ENCODE measurements at regions not wholly inside any gene's neighbourhood (a gene's known extent, or its start where the extent isn't known, plus 50 kb on each side); places are given as distances from the start of the nearest gene placed in this dataset.

- H3K9me3 ChIP-seq (ENCODE audit: control insufficient read depth, low read length): no peaks in the 10 kb centered on the region
- no peak overlapping the region for H3K27ac ChIP-seq
- no peak overlapping the region for H3K4me3 ChIP-seq (ENCODE audit: low read depth, low read length)
- H3K27me3 ChIP-seq (ENCODE audit: control insufficient read depth, insufficient read depth, low read length): no peaks in the 10 kb centered on the region
- TF ChIP-seq CTCF (IDR thresholded peaks at IDR 0.05): no peak
- no peak overlapping the region for H2AFZ ChIP-seq
- no peaks in the 10 kb centered on the region for H3K4me1 ChIP-seq
- no peak overlapping the region for H3K9ac ChIP-seq
- no peaks in the 10 kb centered on the region for H3K79me2 ChIP-seq
- H3K4me2 ChIP-seq (ENCODE audit: low read length): no peak overlapping the region
- no peaks in the 10 kb centered on the region for H3K36me3 ChIP-seq (ENCODE audit: control insufficient read depth, insufficient read depth, low read length)
Measured at GRCh38 chr13:34708566-34709313, 233.3 kb upstream of the NBEA start.

DNA sequence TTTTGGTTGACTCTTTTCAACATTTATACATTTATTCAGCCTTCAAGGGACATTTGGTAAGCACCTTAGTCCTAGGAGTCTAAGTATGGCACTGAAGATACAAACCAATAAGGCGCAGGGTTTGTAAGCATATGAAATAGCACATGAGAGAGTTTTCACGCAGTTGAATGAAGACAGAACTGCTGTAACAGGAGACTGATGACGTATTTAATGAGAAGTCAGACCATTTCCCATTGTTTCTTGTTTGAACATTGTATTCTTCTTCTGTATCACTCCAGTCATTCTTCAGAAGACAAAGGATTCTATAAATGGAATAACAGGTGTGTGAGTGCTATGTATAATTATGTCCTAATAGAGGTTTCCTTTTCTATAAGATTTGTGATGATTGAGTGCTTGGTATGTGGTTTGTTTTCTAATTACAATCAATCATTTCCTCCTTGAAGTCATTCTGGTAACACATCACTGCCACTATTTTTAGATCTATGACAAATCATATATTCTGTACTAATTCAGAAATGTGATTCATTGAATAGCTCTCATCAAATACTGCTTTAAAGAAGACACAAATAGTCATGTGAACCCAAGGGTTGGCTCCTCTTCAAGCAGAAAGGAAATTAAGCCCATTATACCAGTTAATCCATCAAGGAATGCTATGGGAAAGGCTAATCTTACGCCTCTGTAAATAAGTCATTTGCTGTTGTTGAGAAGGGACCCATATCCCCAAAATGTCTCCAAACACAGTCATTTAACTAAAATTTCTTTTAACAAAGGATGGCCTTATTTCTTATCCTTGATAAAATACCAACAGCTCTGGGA lies 222.8 kb upstream of the NBEA start:
- no peaks in the 10 kb centered on the region for H3K4me1 ChIP-seq
- no peak overlapping the region for H3K4me3 ChIP-seq (ENCODE audit: low read depth, low read length)
- no peak overlapping the region for H2AFZ ChIP-seq
- H3K9ac ChIP-seq: no peak overlapping the region
- no peaks in the 10 kb centered on the region for H3K9me3 ChIP-seq (ENCODE audit: control insufficient read depth, low read length)
- no peaks in the 10 kb centered on the region for H3K27me3 ChIP-seq (ENCODE audit: control insufficient read depth, insufficient read depth, low read length)
- H3K27ac ChIP-seq: no peak overlapping the region
- H3K4me2 ChIP-seq (ENCODE audit: low read length): no peak overlapping the region
- no peaks in the 10 kb centered on the region for H3K36me3 ChIP-seq (ENCODE audit: control insufficient read depth, insufficient read depth, low read length)
- H3K79me2 ChIP-seq: no peaks in the 10 kb centered on the region
- TF ChIP-seq CTCF (IDR thresholded peaks at IDR 0.05): no peak

DNA sequence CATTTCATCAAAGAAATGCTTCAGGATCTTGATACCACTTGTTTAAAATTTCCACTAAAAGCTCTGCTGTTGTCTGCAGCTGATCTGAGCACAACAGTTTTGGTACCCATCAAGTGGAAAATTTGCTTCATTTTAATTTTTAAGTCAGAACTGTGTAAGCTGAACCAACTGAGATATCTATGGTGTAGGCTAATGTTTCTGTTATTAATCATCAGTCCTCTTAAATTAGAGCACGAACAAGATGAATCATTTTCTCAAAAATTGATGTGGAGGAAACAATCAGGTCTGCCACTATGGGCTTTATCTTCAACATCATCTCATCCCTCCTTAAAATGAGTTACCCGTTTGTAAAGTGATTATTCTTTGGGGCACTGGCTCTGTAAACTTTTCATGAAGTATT lies 221.5 kb upstream of the NBEA start:
- Histone ChIP-seq H2AFZ (no peak overlapping the region), H3K9me3 (ENCODE audit: control insufficient read depth, low read length) (no peaks in the 10 kb centered on the region), H3K4me3 (ENCODE audit: low read depth, low read length) (no peak overlapping the region), H3K9ac (no peak overlapping the region), H3K27me3 (ENCODE audit: control insufficient read depth, insufficient read depth, low read length) (no peaks in the 10 kb centered on the region), H3K79me2 (no peaks in the 10 kb centered on the region), H3K27ac (no peak overlapping the region), H3K4me1 (no peaks in the 10 kb centered on the region), H3K36me3 (ENCODE audit: control insufficient read depth, insufficient read depth, low read length) (no peaks in the 10 kb centered on the region), H3K4me2 (ENCODE audit: low read length) (no peak overlapping the region)
- no peak for TF ChIP-seq CTCF (IDR thresholded peaks at IDR 0.05)

- Histone ChIP-seq H3K4me3 (ENCODE audit: low read depth, low read length) (no peak overlapping the region), H3K27me3 (ENCODE audit: control insufficient read depth, insufficient read depth, low read length) (no peaks in the 10 kb centered on the region), H3K27ac (no peak overlapping the region), H3K4me1 (no peaks in the 10 kb centered on the region), H3K9ac (no peak overlapping the region), H2AFZ (no peak overlapping the region), H3K4me2 (ENCODE audit: low read length) (no peak overlapping the region), H3K79me2 (no peaks in the 10 kb centered on the region), H3K36me3 (ENCODE audit: control insufficient read depth, insufficient read depth, low read length) (no peaks in the 10 kb centered on the region), H3K9me3 (ENCODE audit: control insufficient read depth, low read length) (no peaks in the 10 kb centered on the region)
- TF ChIP-seq CTCF (IDR thresholded peaks at IDR 0.05): no peak
Measured at GRCh38 chr13:34721631-34722595, 220.2 kb upstream of the NBEA start.
